Adrenal gland (tissue), 9 donors: ENCODE measurements at regions not wholly inside any gene's neighbourhood (a gene's known extent, or its start where the extent isn't known, plus 50 kb on each side); places are given as distances from the start of the nearest gene placed in this dataset.

Source experiments
- DNase-seq, 7 donors: peaks; one replicate each; pipeline ENCODE4 v3.0.0-alpha.2; 2019 to 2020
- H3K27ac ChIP-seq, 5 donors: fragments of 200-600 bp; sonication (generic) in 4 of 5; 1 replicate in 3 of 5; 2 replicates in 2 of 5; pipeline versions ENCODE4 v1.5.1 to v1.8.0; 2016 to 2020; ENCODE audit warnings: mild to moderate bottlenecking in 1 of 5
- H3K27me3 ChIP-seq: fragments of 200-600 bp; 2 replicates; pipeline ENCODE4 v1.8.0; 2021
- H3K36me3 ChIP-seq, 2 donors: fragments of 200-600 bp; replicated peaks in 1 of 2; 1 replicate in 1 of 2; 2 replicates in 1 of 2; pipeline versions ENCODE4 v1.5.1 to v1.8.0; 2018 to 2022
- H3K4me1 ChIP-seq, 2 donors: fragments of 200-600 bp; replicated peaks in 1 of 2; 1 replicate in 1 of 2; 2 replicates in 1 of 2; pipeline versions ENCODE4 v1.5.1 to v1.8.0; 2018 to 2021
- H3K4me3 ChIP-seq, 4 donors: fragments of 200-600 bp; sonication (generic) in 3 of 4; one replicate each; pipeline ENCODE4 v1.5.1; 2016 to 2018
- H3K9me3 ChIP-seq, 3 donors: fragments of 200-600 bp; sonication (generic) in 1 of 3; replicated peaks in 1 of 3; 1 replicate in 2 of 3; 2 replicates in 1 of 3; pipeline versions ENCODE4 v1.5.1 to v1.8.0; 2016 to 2021
- POLR2A ChIP-seq, 2 donors: fragments of 450-650 bp; IDR thresholded peaks; one replicate each; pipeline ENCODE4 v1.6.1; 2017; ENCODE audit warnings: antibody characterized with exemption in 2 of 2, mild to moderate bottlenecking in 2 of 2, moderate library complexity in 1 of 2
- WGBS, 4 donors: extraction: QIAGEN DNeasy Blood & Tissue Kit in 2 of 4; methylation state at CpG; one replicate each; pipeline versions ENCODE4 v1.1.5 to v1.1.7; 2013 to 2017; 5-methylcytosine and 5-hydroxymethylcytosine counted together
- intact Hi-C, 2 donors: fragments of 100-400 bp; cut with DNase I; formaldehyde crosslinking; loops; one replicate each; pipeline versions ENCODE4 v1.14.1 to v1.15.0; 2022 to 2023
- TF ChIP-seq, protein P1 (sequence below), 6 experiments: fragments of 450-650 bp in 4 of 6; fragments of 200-600 bp in 2 of 6; sonication (generic) in 1 of 6; IDR thresholded peaks; 1 replicate in 5 of 6; 2 replicates in 1 of 6; pipeline versions ENCODE4 v1.5.1 to v1.8.0; 2016 to 2021; ENCODE audit warnings: antibody characterized with exemption in 6 of 6, mild to moderate bottlenecking in 2 of 6, moderate library complexity in 1 of 6
- donor health status: healthy with polysubstance abuse.
- donor health status: Bipolar disorder and iron deficiency.
- donor health status: DM: yes; HTN: yes; CAD: no.
- donor health status: DM: no; HTN: no; CAD: no.
- donor health status: DM: no; HTN: no; CAD: no.

DNA sequence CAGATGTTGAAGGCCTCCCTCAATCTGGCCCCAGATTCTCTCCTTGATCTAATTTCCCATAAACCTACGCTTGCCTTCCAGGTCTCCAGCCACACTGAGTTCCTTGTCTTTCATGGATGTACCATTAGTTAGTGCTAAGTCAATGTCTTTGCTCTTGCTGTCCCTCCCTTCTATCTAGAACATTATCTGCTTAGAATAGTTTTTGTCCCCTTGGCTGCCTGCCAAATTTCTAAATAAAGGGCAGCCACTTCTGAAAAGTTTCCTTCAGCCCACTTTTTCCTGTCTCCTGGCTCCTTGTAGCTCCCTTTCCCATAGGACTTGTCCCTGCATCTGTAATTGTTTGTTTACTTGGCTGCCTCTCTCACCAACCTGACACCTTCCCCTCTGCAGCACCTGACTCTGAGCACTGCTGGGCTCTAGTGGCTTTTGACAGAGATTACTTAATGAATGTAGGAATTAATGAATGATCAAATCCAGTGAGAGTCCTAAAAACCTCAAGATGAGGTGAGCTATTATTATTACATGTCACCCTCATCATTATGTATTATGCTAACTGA is 58.3 kb downstream of the CXCL12 start:
- Histone ChIP-seq H3K27me3 (no peaks in the 10 kb centered on the region), H3K36me3 (no peaks in the 10 kb centered on the region), H3K9me3 (no peaks in the 10 kb centered on the region), H3K27ac (no peak overlapping the region), H3K4me3 (no peak overlapping the region), H3K4me1 (no peaks in the 10 kb centered on the region)
- DNase-seq, result no peak
- no peak for TF ChIP-seq POLR2A (IDR thresholded peaks at IDR 0.05)
- TF ChIP-seq, protein P1, sequence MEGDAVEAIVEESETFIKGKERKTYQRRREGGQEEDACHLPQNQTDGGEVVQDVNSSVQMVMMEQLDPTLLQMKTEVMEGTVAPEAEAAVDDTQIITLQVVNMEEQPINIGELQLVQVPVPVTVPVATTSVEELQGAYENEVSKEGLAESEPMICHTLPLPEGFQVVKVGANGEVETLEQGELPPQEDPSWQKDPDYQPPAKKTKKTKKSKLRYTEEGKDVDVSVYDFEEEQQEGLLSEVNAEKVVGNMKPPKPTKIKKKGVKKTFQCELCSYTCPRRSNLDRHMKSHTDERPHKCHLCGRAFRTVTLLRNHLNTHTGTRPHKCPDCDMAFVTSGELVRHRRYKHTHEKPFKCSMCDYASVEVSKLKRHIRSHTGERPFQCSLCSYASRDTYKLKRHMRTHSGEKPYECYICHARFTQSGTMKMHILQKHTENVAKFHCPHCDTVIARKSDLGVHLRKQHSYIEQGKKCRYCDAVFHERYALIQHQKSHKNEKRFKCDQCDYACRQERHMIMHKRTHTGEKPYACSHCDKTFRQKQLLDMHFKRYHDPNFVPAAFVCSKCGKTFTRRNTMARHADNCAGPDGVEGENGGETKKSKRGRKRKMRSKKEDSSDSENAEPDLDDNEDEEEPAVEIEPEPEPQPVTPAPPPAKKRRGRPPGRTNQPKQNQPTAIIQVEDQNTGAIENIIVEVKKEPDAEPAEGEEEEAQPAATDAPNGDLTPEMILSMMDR (IDR thresholded peaks at IDR 0.05), result no peak
- intact Hi-C loops, result no loop called here
- WGBS, 4 donors, result 84 to 100% (median 91%) methylated on average over 1 of the region's 1 CpG

DNA sequence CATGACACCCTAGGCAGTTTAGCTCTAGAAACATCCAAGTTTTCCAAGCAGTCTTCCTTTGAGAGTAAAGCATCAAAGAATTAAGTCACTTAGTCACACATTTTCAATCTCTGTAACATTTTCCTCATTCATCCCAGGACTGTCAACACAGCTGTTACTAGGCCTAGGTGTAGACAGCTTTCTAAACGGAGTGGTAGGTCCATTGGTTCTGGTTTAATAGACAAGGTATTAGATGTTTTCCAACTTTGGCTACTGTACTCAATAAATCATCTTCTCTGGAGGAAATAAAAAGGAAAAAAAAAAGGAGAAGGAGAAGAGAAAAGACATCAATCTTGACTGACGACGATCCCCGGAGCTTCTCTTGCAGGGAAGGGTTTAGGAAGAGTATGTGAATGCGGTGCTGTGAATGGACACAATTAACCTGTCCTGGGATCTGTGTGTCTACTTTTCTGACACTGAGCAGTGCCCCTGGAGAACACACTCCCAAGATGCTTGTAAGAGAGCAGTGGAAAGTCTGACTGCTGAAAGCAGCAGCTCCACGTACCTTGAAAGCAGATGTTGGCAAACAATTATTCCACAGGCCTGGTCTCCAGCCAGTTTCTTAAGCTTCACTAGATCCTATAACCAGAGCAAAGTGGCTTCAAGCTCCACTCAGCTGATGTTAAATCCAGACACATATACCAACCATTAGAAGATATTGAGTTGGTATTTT is 59.1 kb downstream of the CXCL12 start:
- WGBS, 4 donors, result 78 to 87% (median 84%) methylated on average over 5 to 6 of the region's 6 CpGs
- DNase-seq, result peak in 1 of 7 donors; percentile 3
- H3K27ac ChIP-seq, result no peak overlapping the region

DNA sequence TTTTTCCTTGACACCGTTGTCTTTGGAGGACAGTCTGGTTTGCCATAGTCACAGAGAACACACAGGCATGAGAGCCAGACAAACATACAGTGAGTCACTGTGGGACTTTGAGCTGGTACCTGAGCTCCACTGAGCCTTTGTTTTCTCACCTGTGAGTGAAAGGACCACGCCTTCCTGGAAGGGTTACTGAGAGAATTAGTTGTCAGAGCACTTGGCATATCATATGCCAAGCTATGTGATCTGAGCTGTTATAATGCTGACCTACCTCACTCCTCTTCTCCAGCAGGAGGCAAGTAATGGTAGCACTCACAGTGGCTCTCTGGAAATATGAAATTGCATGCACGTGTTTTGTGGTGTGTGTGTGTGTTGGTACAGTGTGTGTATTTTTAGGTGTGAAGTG is 59.7 kb downstream of the CXCL12 start:
- Histone ChIP-seq H3K9me3 (no peaks in the 10 kb centered on the region), H3K4me3 (no peak overlapping the region), H3K36me3 (no peaks in the 10 kb centered on the region), H3K27me3 (no peaks in the 10 kb centered on the region), H3K4me1 (no peaks in the 10 kb centered on the region), H3K27ac (no peak overlapping the region)
- TF ChIP-seq, protein P1 (IDR thresholded peaks at IDR 0.05), result no peak
- no peak for TF ChIP-seq POLR2A (IDR thresholded peaks at IDR 0.05)
- WGBS, 4 donors, result 72 to 89% (median 82%) methylated on average over 3 of the region's 3 CpGs
- no peak for DNase-seq
- intact Hi-C loops, result no loop called here

More for the DNA sequence above, 59.1 kb downstream of the CXCL12 start:
- no peaks in the 10 kb centered on the region for H3K9me3 ChIP-seq
- H3K27me3 ChIP-seq, result no peaks in the 10 kb centered on the region
- intact Hi-C loops, result no loop called here
- no peak for TF ChIP-seq POLR2A (IDR thresholded peaks at IDR 0.05)
- TF ChIP-seq, protein P1 (IDR thresholded peaks at IDR 0.05), result no peak
- no peaks in the 10 kb centered on the region for H3K4me1 ChIP-seq
- H3K36me3 ChIP-seq, result no peaks in the 10 kb centered on the region
- no peak overlapping the region for H3K4me3 ChIP-seq

DNA sequence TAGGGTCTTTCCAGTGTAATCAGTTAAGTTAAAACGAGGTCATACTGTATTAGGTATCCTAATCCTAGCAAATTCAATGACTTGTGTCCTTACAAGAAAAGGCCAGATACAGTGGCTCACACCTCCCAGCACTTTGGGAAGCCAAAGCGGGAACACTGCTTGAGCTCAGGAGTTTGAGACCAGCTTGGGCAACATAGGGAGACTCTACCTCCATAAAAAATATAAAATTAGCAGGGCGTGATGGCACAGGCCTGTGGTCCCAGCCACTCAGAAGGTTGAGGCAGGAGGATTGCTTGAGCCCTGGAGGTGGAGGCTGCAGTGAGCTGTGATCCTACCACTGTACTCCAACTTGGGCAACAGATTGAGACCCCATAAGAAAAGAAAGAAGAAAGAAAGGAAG is 61.1 kb downstream of the CXCL12 start:
- Histone ChIP-seq H3K27ac (no peak overlapping the region), H3K27me3 (no peaks in the 10 kb centered on the region), H3K4me3 (no peak overlapping the region), H3K36me3 (no peaks in the 10 kb centered on the region), H3K4me1 (no peaks in the 10 kb centered on the region), H3K9me3 (no peaks in the 10 kb centered on the region)
- WGBS, 4 donors, result 74 to 93% (median 79%) methylated on average over 3 of the region's 3 CpGs
- DNase-seq, result peak in 1 of 7 donors; percentile 9
- TF ChIP-seq POLR2A (IDR thresholded peaks at IDR 0.05), result no peak
- TF ChIP-seq, protein P1 (IDR thresholded peaks at IDR 0.05), result no peak
- intact Hi-C loops, result no loop called here
